K562 (cell line): ENCODE measurements at regions not wholly inside any gene's neighbourhood (a gene's known extent, or its start where the extent isn't known, plus 50 kb on each side); places are given as distances from the start of the nearest gene placed in this dataset.

Experiments
- ATAC-seq: fragments of 200-7000 bp; cut with Tn5 transposase; 3 replicates; pipeline ENCODE4 v1.9.1; 2020; ENCODE audit warnings: moderate library complexity
- BruUV-seq: library from RNA; stranded (reverse); fragments of 400-500 nt; replicated peaks from 2 replicates; lab custom pipeline; 2021; lab: Mats Ljungman, UMichigan
- CTCF ChIA-PET: fragments of 300-600 bp; formaldehyde crosslinking; extraction: SDS; loops from one replicate; lab custom pipeline; 2021; ENCODE audit warnings: low intra/inter-chr PET ratio; lab: Yijun Ruan, JAX
- POLR2A ChIA-PET: fragments of 300-600, 350-650 bp; sonication (Branson Sonifier 250); formaldehyde crosslinking; extraction: SDS; loops from one replicate; lab custom pipeline; 2021; ENCODE audit warnings: antibody characterized with exemption, inconsistent platforms; lab: Yijun Ruan, JAX
- DNase-seq, 4 experiments: peaks; one replicate each; pipeline versions ENCODE4 v3.0.0 to v3.0.0-alpha.2; 2011 to 2018; ENCODE audit warnings: low spot score in 3 of 4, mixed read lengths in 3 of 4; ENCODE audit errors: extremely low read depth in 1 of 4
- FAIRE-seq: peaks from 2 replicates; lab custom pipeline; 2011; peaks lifted over from hg19 to GRCh38; lab: Jason Lieb, UNC
- H2AFZ ChIP-seq: 2 replicates; pipeline ENCODE4 v1.6.0; 2011; ENCODE audit warnings: low read depth, low read length, control low read depth, inconsistent platforms
- H3K27ac ChIP-seq: fragments of 200-600 bp; 3 replicates; pipeline ENCODE4 v1.8.0; 2011; ENCODE audit warnings: low read depth, mild to moderate bottlenecking, control low read depth, inconsistent platforms, low read length, moderate library complexity, mixed read lengths; ENCODE audit errors: extremely low read depth
- H3K27me3 ChIP-seq, 2 experiments: fragments of 300-600 bp in 1 of 2; 2 replicates in 1 of 2; 3 replicates in 1 of 2; pipeline versions ENCODE4 v1.6.0 to v1.8.0; 2011; ENCODE audit warnings: inconsistent platforms in 2 of 2, low read length in 2 of 2, mild to moderate bottlenecking in 1 of 2, mixed read lengths in 1 of 2, moderate library complexity in 1 of 2; ENCODE audit not compliant: control insufficient read depth in 2 of 2, insufficient read depth in 2 of 2
- H3K36me3 ChIP-seq: fragments of 300-600 bp; 3 replicates; pipeline ENCODE4 v1.8.0; 2011; ENCODE audit warnings: mild to moderate bottlenecking, low read length, inconsistent platforms; ENCODE audit not compliant: control insufficient read depth, insufficient read depth
- H3K4me1 ChIP-seq, 2 experiments: fragments of 200-600 bp in 1 of 2; replicated peaks in 1 of 2; 2 replicates in 1 of 2; 3 replicates in 1 of 2; pipeline versions ENCODE4 v1.5.1 to v1.8.0; 2011; ENCODE audit warnings: inconsistent platforms in 2 of 2, low read length in 2 of 2, mild to moderate bottlenecking in 1 of 2, mixed read lengths in 1 of 2, moderate library complexity in 1 of 2; ENCODE audit not compliant: control insufficient read depth in 2 of 2, insufficient read depth in 2 of 2
- H3K4me2 ChIP-seq: 2 replicates; pipeline ENCODE4 v1.6.1; 2011; ENCODE audit warnings: low read length, control low read depth, inconsistent platforms, mixed read lengths; ENCODE audit not compliant: insufficient read depth
- H3K4me3 ChIP-seq: fragments of 200-600 bp; sonication (generic), shearing (Covaris generic); 2 replicates; pipeline ENCODE4 v1.5.1; 2016; ENCODE audit warnings: control low read depth, inconsistent platforms
- H3K79me2 ChIP-seq: fragments of 200-600 bp; 3 replicates; pipeline ENCODE4 v1.8.0; 2011; ENCODE audit warnings: low read length, inconsistent platforms; ENCODE audit not compliant: control insufficient read depth, insufficient read depth
- H3K9ac ChIP-seq, 2 experiments: 2 replicates each; pipeline versions ENCODE4 v1.6.0 to v1.6.1; 2011; ENCODE audit warnings: low read depth in 2 of 2, low read length in 2 of 2, control low read depth in 1 of 2, inconsistent platforms in 1 of 2, mild to moderate bottlenecking in 1 of 2, mixed read lengths in 1 of 2; ENCODE audit not compliant: insufficient read depth in 1 of 2
- H3K9me1 ChIP-seq: one replicate; pipeline ENCODE4 v1.6.0; 2011; ENCODE audit warnings: inconsistent platforms, mild to moderate bottlenecking, low read length, moderate library complexity; ENCODE audit not compliant: control insufficient read depth, insufficient read depth
- H3K9me3 ChIP-seq: replicated peaks from 2 replicates; pipeline ENCODE4 v1.5.1; 2011; ENCODE audit warnings: low read depth, low read length, inconsistent platforms; ENCODE audit not compliant: control insufficient read depth, insufficient read depth
- H4K20me1 ChIP-seq: replicated peaks from 2 replicates; pipeline ENCODE4 v1.6.1; 2011; ENCODE audit warnings: low read length, inconsistent platforms, mixed read lengths; ENCODE audit not compliant: control insufficient read depth, insufficient read depth
- BRF2 ChIP-seq: IDR thresholded peaks from 3 replicates; pipeline ENCODE4 v1.6.1; 2011; ENCODE audit warnings: borderline replicate concordance, mild to moderate bottlenecking; ENCODE audit not compliant: insufficient read length, insufficient read depth
- FOXK1 ChIP-seq: sonication (generic); formaldehyde crosslinking; IDR thresholded peaks from 2 replicates; pipeline ENCODE4 v1.8.0; 2022; ENCODE audit warnings: missing genetic modification reagents, mild to moderate bottlenecking, borderline replicate concordance
- HEY1 ChIP-seq: fragments of 250-450 bp; sonication (Bioruptor Pico); IDR thresholded peaks from 2 replicates; pipeline ENCODE4 v1.5.0; 2020; ENCODE audit warnings: mild to moderate bottlenecking, moderate library complexity, borderline replicate concordance
- HIVEP1 ChIP-seq: fragments of 250-450 bp; sonication (Bioruptor Pico); IDR thresholded peaks from 2 replicates; pipeline ENCODE4 v1.4.0; 2020; ENCODE audit warnings: mild to moderate bottlenecking
- MIER1 ChIP-seq: fragments of 450-650 bp; IDR thresholded peaks from 2 replicates; pipeline ENCODE4 v1.6.1; 2016; ENCODE audit warnings: antibody characterized with exemption, mild to moderate bottlenecking, low read depth
- MTA1 ChIP-seq: fragments of 450-650 bp; IDR thresholded peaks from 2 replicates; pipeline ENCODE4 v1.6.1; 2017; ENCODE audit warnings: borderline replicate concordance
- POLR2G ChIP-seq: fragments of 200-400 bp; formaldehyde crosslinking; IDR thresholded peaks from 2 replicates; pipeline ENCODE4 v1.6.1; 2017; ENCODE audit warnings: low read depth, mild to moderate bottlenecking, antibody characterized with exemption, low read length, moderate library complexity
- PTBP1 ChIP-seq: fragments of 200-400 bp; formaldehyde crosslinking; IDR thresholded peaks from 2 replicates; pipeline ENCODE4 v1.6.1; 2017; ENCODE audit warnings: low read depth, low read length
- RBM17 ChIP-seq: fragments of 200-400 bp; formaldehyde crosslinking; IDR thresholded peaks from 2 replicates; pipeline ENCODE4 v1.6.1; 2017; ENCODE audit warnings: low read depth, mild to moderate bottlenecking, low read length, borderline replicate concordance
- TAL1 ChIP-seq: fragments of 450-650 bp; IDR thresholded peaks from 2 replicates; pipeline ENCODE4 v1.6.1; 2016; ENCODE audit warnings: mild to moderate bottlenecking
- UBTF ChIP-seq, 2 experiments: IDR thresholded peaks; 2 replicates each; pipeline ENCODE4 v1.6.1; 2012; ENCODE audit warnings: improper control_type of control experiment in 2 of 2, low read depth in 2 of 2, low read length in 2 of 2, borderline replicate concordance in 1 of 2
- ZNF316 ChIP-seq: fragments of 450-650 bp; IDR thresholded peaks from 2 replicates; pipeline ENCODE4 v1.6.1; 2016
- ZNF436 ChIP-seq: fragments of 250-450, 450-650 bp; sonication (Bioruptor Pico); formaldehyde crosslinking; IDR thresholded peaks from 2 replicates; pipeline ENCODE4 v1.7.0; 2020; ENCODE audit warnings: mild to moderate bottlenecking
- ZNF551 ChIP-seq: fragments of 250-450 bp; sonication (Bioruptor Pico); IDR thresholded peaks from 2 replicates; pipeline ENCODE4 v1.5.0; 2021; ENCODE audit warnings: mild to moderate bottlenecking, moderate library complexity
- in situ Hi-C: fragments of 300-500 bp; cut with MboI; formaldehyde crosslinking; loops from 4 replicates; pipeline ENCODE4 v1.15.0; 2018; ENCODE audit warnings: inconsistent platforms, mixed read lengths
- intact Hi-C: fragments of 100-400 bp; cut with micrococcal nuclease; formaldehyde crosslinking; loops from 2 replicates; pipeline ENCODE4 v1.14.2; 2022

GRCh38 chr18:41128545-41128944 lies 826.5 kb upstream of the PIK3C3 start (continued):
- TF ChIP-seq UBTF (IDR thresholded peaks at IDR 0.05; ENCODE audit: borderline replicate concordance in 1 of 2, low read depth in 2 of 2, low read length in 2 of 2) (no peak), ZNF316 (no peak), FOXK1 (CRISPR knock-in tag) (no peak)

GRCh38 chr18:41128126-41128525 lies 826.9 kb upstream of the PIK3C3 start:
- TF ChIP-seq ZNF551 (CRISPR knock-in tag) (no peak), BRF2 (no peak), POLR2G (no peak), MTA1 (no peak), MIER1 (no peak), RBM17 (no peak), TAL1 (no peak), PTBP1 (no peak), ZNF436 (no peak), HEY1 (no peak), HIVEP1 (CRISPR knock-in tag) (no peak)
- intact Hi-C loops (no loop called here), in situ Hi-C loops (no loop called here)
- POLR2A ChIA-PET: no interaction called here
- no peak for ATAC-seq
- Histone ChIP-seq H3K27ac (no peak overlapping the region), H3K79me2 (no peaks in the 10 kb centered on the region), H4K20me1 (no peaks in the 10 kb centered on the region), H3K27me3 (no peaks in the 10 kb centered on the region), H3K36me3 (no peaks in the 10 kb centered on the region), H3K9me1 (no peaks in the 10 kb centered on the region), H3K4me1 (no peaks in the 10 kb centered on the region), H2AFZ (no peak overlapping the region), H3K9me3 (no peaks in the 10 kb centered on the region; the same call in 1 of the 2 replicates), H3K4me3 (no peak overlapping the region), H3K9ac (no peak overlapping the region), H3K4me2 (no peak overlapping the region)
- BruUV-seq: no TSS peak
- no peak for DNase-seq
- no peak for FAIRE-seq
- CTCF ChIA-PET: no interaction called here
